RWPE1 (cell line): ENCODE measurements at regions not wholly inside any gene's neighbourhood (a gene's known extent, or its start where the extent isn't known, plus 50 kb on each side); places are given as distances from the start of the nearest gene placed in this dataset.

Experiments
- CTCF ChIA-PET: fragments of 350-600 bp; sonication (Branson Sonifier 250); formaldehyde crosslinking; extraction: SDS; loops from one replicate; lab custom pipeline; 2021; lab: Yijun Ruan, JAX
- POLR2A ChIA-PET: fragments of 400-600 bp; formaldehyde crosslinking; extraction: SDS; loops from one replicate; lab custom pipeline; 2020; ENCODE audit warnings: antibody characterized with exemption; ENCODE audit not compliant: low non-redundant PET; lab: Yijun Ruan, JAX
- DNase-seq: peaks from one replicate; pipeline ENCODE4 v3.0.0; 2012; ENCODE audit warnings: low spot score
- H3K27ac ChIP-seq: fragments of 450-650 bp; 2 replicates; pipeline ENCODE4 v1.5.1; 2017
- CTCF ChIP-seq: fragments of 450-650 bp; conservative IDR thresholded peaks from 2 replicates; pipeline ENCODE4 v1.5.1; 2017; ENCODE audit warnings: low read depth, mild to moderate bottlenecking

GRCh38 chr11:134008634-134009071 is 51.9 kb upstream of the IGSF9B start:
- TF ChIP-seq CTCF: no peak
- no peak for DNase-seq
- no peak overlapping the region for H3K27ac ChIP-seq
- ChIA-PET CTCF (interaction anchor here (0.6 kb wide), 1 partner anchor 257 kb away, joined by 4 read pairs; no protein-coding TSS in a partner anchor), POLR2A (no interaction called here)

- ChIA-PET POLR2A (no interaction called here), CTCF (no interaction called here)
- no peak overlapping the region for H3K27ac ChIP-seq
- no peak for DNase-seq
- no peak for TF ChIP-seq CTCF
Measured at GRCh38 chr11:134013518-134013917, 55.4 kb upstream of the JAM3 start.

GRCh38 chr11:134014511-134014910 is 54.4 kb upstream of the JAM3 start:
- DNase-seq: no peak
- POLR2A ChIA-PET: no interaction called here
- H3K27ac ChIP-seq: no peak overlapping the region
- TF ChIP-seq CTCF: no peak
- CTCF ChIA-PET: no interaction called here

GRCh38 chr11:134015556-134015955 is 53.3 kb upstream of the JAM3 start:
- TF ChIP-seq CTCF: no peak
- H3K27ac ChIP-seq: no peak overlapping the region
- DNase-seq: no peak
- POLR2A ChIA-PET: no interaction called here
- CTCF ChIA-PET: no interaction called here

GRCh38 chr11:134017511-134018430 is 51.1 kb upstream of the JAM3 start:
- H3K27ac ChIP-seq: no peak overlapping the region
- POLR2A ChIA-PET: no interaction called here
- CTCF ChIA-PET: interaction anchor here (0.7 kb wide), 1 partner anchor 98 kb away, joined by 3 read pairs; no protein-coding TSS in a partner anchor
- no peak for DNase-seq
- TF ChIP-seq CTCF: no peak
